A549 (cell line): ENCODE measurements at regions not wholly inside any gene's neighbourhood (a gene's known extent, or its start where the extent isn't known, plus 50 kb on each side); places are given as distances from the start of the nearest gene placed in this dataset.

Experiments used
- ATAC-seq, 2 experiments: fragments of 200-7000 bp in 1 of 2; fragments of >200 bp in 1 of 2; cut with Nextera tagmentation in 1 of 2; cut with Tn5 transposase in 1 of 2; 3 replicates each; pipeline versions ENCODE4 v1.8.0 to v1.9.1; 2018 to 2020; ENCODE audit warnings: mild to moderate bottlenecking in 1 of 2, moderate library complexity in 1 of 2
- CTCF ChIA-PET: fragments of 300-600 bp; sonication (Branson Sonifier 250); formaldehyde crosslinking; extraction: SDS; loops from one replicate; lab custom pipeline; 2021; ENCODE audit warnings: antibody characterized with exemption, inconsistent platforms; lab: Yijun Ruan, JAX
- POLR2A ChIA-PET: fragments of 350-600 bp; formaldehyde crosslinking; extraction: SDS; loops from one replicate; lab custom pipeline; 2021; ENCODE audit warnings: antibody characterized with exemption, inconsistent platforms; lab: Yijun Ruan, JAX
- DNase-seq, 2 experiments: peaks; one replicate each; pipeline versions ENCODE4 v3.0.0 to v3.0.0-alpha.2; 2011 to 2016; ENCODE audit warnings: low read depth in 1 of 2, low spot score in 1 of 2
- FAIRE-seq: peaks from 2 replicates; lab custom pipeline; 2011; peaks lifted over from hg19 to GRCh38; lab: Jason Lieb, UNC
- H3K27ac ChIP-seq, 2 experiments: fragments of >200 bp; sonication (Bioruptor Twin); formaldehyde crosslinking; 3 replicates each; pipeline ENCODE4 v1.5.1; 2016 to 2017
- H3K4me1 ChIP-seq: fragments of >200 bp; sonication (Bioruptor Twin); formaldehyde crosslinking; 3 replicates; pipeline ENCODE4 v1.6.1; 2016
- H3K4me2 ChIP-seq: fragments of >200 bp; sonication (Bioruptor Twin); formaldehyde crosslinking; 3 replicates; pipeline ENCODE4 v1.6.1; 2016
- H3K4me3 ChIP-seq: fragments of >200 bp; sonication (Bioruptor Twin); formaldehyde crosslinking; 3 replicates; pipeline ENCODE4 v1.5.1; 2016
- H3K9me3 ChIP-seq: fragments of >200 bp; sonication (Bioruptor Twin); formaldehyde crosslinking; 3 replicates; pipeline ENCODE4 v1.6.1; 2016
- CBX2 ChIP-seq: fragments of 200-600 bp; sonication (generic); IDR thresholded peaks from 2 replicates; pipeline ENCODE4 v1.6.1; 2016; ENCODE audit warnings: low read depth, mild to moderate bottlenecking, borderline replicate concordance
- CEBPB ChIP-seq, 2 experiments: fragments of >200 bp in 1 of 2; sonication (Bioruptor Twin) in 1 of 2; formaldehyde crosslinking in 1 of 2; IDR thresholded peaks; 2 replicates each; pipeline ENCODE4 v1.6.1; 2012 to 2016
- EHF ChIP-seq: fragments of 250-450 bp; sonication (Bioruptor Pico); IDR thresholded peaks from 2 replicates; pipeline ENCODE4 v1.5.0; 2020; ENCODE audit warnings: mild to moderate bottlenecking
- EHMT2 ChIP-seq: fragments of 200-600 bp; sonication (generic); IDR thresholded peaks from 2 replicates; pipeline ENCODE4 v1.6.1; 2016; ENCODE audit warnings: antibody characterized with exemption, low read depth, mild to moderate bottlenecking, moderate library complexity
- FOSB ChIP-seq: fragments of 250-450 bp; sonication (Bioruptor Pico); IDR thresholded peaks from 2 replicates; pipeline ENCODE4 v1.5.0; 2020; ENCODE audit warnings: mild to moderate bottlenecking, moderate library complexity
- FOSL2 ChIP-seq, 2 experiments: fragments of 450-650 bp in 1 of 2; fragments of >200 bp in 1 of 2; sonication (Bioruptor Twin) in 1 of 2; formaldehyde crosslinking; IDR thresholded peaks; 2 replicates each; pipeline versions ENCODE4 v1.5.0 to v1.6.1; 2016 to 2020; ENCODE audit warnings: mild to moderate bottlenecking in 1 of 2, moderate library complexity in 1 of 2
- GATA3 ChIP-seq: IDR thresholded peaks from 2 replicates; pipeline ENCODE4 v1.6.1; 2012; ENCODE audit warnings: borderline replicate concordance
- HDAC2 ChIP-seq: fragments of 200-600 bp; sonication (generic); IDR thresholded peaks from 2 replicates; pipeline ENCODE4 v1.6.1; 2016
- HOXA7 ChIP-seq: fragments of 250-450 bp; sonication (Bioruptor Pico); IDR thresholded peaks from 2 replicates; pipeline ENCODE4 v1.5.0; 2020; ENCODE audit warnings: mild to moderate bottlenecking, moderate library complexity
- HOXB5 ChIP-seq: fragments of 250-450 bp; sonication (Bioruptor Pico); IDR thresholded peaks from 2 replicates; pipeline ENCODE4 v1.5.0; 2020; ENCODE audit warnings: mild to moderate bottlenecking, moderate library complexity
- JUN ChIP-seq, 2 experiments: fragments of >200 bp; sonication (Bioruptor Twin); formaldehyde crosslinking; IDR thresholded peaks; 2 replicates in 1 of 2; 3 replicates in 1 of 2; pipeline ENCODE4 v1.6.1; 2016 to 2017
- KDM1A ChIP-seq: fragments of 200-600 bp; sonication (generic); IDR thresholded peaks from 2 replicates; pipeline ENCODE4 v1.6.1; 2016; ENCODE audit warnings: low read depth, mild to moderate bottlenecking
- NPAS2 ChIP-seq: fragments of 250-450 bp; sonication (Bioruptor Pico); IDR thresholded peaks from 2 replicates; pipeline ENCODE4 v1.8.0; 2022; ENCODE audit warnings: mild to moderate bottlenecking, moderate library complexity, borderline replicate concordance
- PHF8 ChIP-seq: fragments of 200-600 bp; sonication (generic); IDR thresholded peaks from 2 replicates; pipeline ENCODE4 v1.6.1; 2016; ENCODE audit warnings: low read depth, mild to moderate bottlenecking, antibody characterized with exemption, moderate library complexity, borderline replicate concordance
- RCOR1 ChIP-seq: fragments of 150-350 bp; IDR thresholded peaks from 2 replicates; pipeline ENCODE4 v1.6.1; 2014; ENCODE audit warnings: antibody characterized with exemption, low read length, low read depth
- ZNF302 ChIP-seq: fragments of 250-450 bp; sonication (Bioruptor Pico); IDR thresholded peaks from 2 replicates; pipeline ENCODE4 v1.9.0; 2021; ENCODE audit warnings: inconsistent platforms, mild to moderate bottlenecking, moderate library complexity
- WGBS: methylation state at CpG from one replicate; pipeline ENCODE4 v1.1.6; 2017; ENCODE audit errors: missing lambda C conversion rate; 5-methylcytosine and 5-hydroxymethylcytosine counted together
- TF ChIP-seq, protein P1 (sequence below): fragments of 450-650 bp; IDR thresholded peaks from 2 replicates; pipeline ENCODE4 v1.6.1; 2014; ENCODE audit warnings: antibody characterized with exemption
- TF ChIP-seq, protein P2 (sequence below): fragments of 250-450 bp; sonication (Bioruptor Pico); IDR thresholded peaks from 2 replicates; pipeline ENCODE4 v1.5.0; 2021; ENCODE audit warnings: mild to moderate bottlenecking, moderate library complexity, borderline replicate concordance

DNA sequence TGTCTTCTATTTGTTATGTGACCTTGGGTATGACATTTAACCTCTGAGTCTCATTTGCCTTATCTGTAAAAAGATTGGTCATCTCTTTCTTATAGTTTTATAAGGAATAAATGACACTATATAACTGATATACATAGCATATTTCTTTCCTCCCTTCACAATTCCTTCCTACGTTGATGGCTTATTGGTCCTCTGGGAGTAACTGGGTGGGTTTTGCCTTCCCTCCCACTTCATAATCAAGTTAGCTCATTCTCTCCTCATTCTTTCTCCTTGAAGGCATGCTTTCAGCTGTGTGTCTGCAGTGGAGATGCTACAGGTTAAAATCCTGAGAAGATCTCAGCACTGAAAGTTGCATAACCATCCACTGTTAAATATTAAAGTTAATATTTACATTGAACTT lies 382.4 kb downstream of the TMEM38B start (continued):
- no peak for TF ChIP-seq RCOR1

DNA sequence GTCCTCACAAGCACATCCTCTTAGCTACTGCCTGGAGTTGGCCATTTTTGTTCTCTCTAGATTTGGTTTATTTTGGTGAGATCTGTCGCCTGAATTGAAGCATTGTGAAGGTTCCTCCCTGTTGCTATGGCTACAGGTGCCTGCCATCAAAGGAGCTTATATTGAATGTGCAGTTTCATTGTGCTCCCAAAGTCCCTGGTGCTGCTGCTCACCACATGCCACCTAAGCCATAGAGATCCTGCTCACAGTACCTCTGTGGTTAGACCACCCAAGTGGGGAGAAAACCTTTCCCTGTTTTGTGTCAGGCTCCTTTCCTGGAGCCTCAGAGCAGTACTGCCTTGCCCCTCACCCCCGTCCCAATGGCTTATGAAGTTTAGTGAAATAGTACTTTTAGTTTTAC lies 383.4 kb downstream of the TMEM38B start:
- DNase-seq (no peak), FAIRE-seq (no peak), ATAC-seq (no peak)
- no peak for TF ChIP-seq GATA3
- TF ChIP-seq NPAS2, result no peak
- no peak for TF ChIP-seq HDAC2
- TF ChIP-seq, protein P1, sequence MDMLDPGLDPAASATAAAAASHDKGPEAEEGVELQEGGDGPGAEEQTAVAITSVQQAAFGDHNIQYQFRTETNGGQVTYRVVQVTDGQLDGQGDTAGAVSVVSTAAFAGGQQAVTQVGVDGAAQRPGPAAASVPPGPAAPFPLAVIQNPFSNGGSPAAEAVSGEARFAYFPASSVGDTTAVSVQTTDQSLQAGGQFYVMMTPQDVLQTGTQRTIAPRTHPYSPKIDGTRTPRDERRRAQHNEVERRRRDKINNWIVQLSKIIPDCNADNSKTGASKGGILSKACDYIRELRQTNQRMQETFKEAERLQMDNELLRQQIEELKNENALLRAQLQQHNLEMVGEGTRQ, result no peak
- TF ChIP-seq FOSL2 (IDR thresholded peaks at IDR 0.05), result no peak
- TF ChIP-seq FOSL2 (CRISPR knock-in tag; IDR thresholded peaks at IDR 0.05), result no peak
- TF ChIP-seq JUN (IDR thresholded peaks at IDR 0.05), result no peak
- no peak for TF ChIP-seq FOSB
- TF ChIP-seq, protein P2, sequence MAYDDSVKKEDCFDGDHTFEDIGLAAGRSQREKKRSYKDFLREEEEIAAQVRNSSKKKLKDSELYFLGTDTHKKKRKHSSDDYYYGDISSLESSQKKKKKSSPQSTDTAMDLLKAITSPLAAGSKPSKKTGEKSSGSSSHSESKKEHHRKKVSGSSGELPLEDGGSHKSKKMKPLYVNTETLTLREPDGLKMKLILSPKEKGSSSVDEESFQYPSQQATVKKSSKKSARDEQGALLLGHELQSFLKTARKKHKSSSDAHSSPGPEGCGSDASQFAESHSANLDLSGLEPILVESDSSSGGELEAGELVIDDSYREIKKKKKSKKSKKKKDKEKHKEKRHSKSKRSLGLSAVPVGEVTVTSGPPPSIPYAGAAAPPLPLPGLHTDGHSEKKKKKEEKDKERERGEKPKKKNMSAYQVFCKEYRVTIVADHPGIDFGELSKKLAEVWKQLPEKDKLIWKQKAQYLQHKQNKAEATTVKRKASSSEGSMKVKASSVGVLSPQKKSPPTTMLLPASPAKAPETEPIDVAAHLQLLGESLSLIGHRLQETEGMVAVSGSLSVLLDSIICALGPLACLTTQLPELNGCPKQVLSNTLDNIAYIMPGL (CRISPR knock-in tag), result no peak
- TF ChIP-seq EHMT2, result no peak
- TF ChIP-seq PHF8, result no peak
- TF ChIP-seq RCOR1, result no peak
- TF ChIP-seq HOXA7 (CRISPR knock-in tag), result no peak
- no peaks in the 10 kb centered on the region for H3K4me1 ChIP-seq
- no peak overlapping the region for H3K4me2 ChIP-seq
- no peaks in the 10 kb centered on the region for H3K9me3 ChIP-seq
- POLR2A ChIA-PET, result no interaction called here
- WGBS, result 3% methylated on average over 2 of the region's 2 CpGs
- no peak overlapping the region for H3K27ac ChIP-seq
- H3K4me3 ChIP-seq, result no peak overlapping the region
- CTCF ChIA-PET, result no interaction called here

DNA sequence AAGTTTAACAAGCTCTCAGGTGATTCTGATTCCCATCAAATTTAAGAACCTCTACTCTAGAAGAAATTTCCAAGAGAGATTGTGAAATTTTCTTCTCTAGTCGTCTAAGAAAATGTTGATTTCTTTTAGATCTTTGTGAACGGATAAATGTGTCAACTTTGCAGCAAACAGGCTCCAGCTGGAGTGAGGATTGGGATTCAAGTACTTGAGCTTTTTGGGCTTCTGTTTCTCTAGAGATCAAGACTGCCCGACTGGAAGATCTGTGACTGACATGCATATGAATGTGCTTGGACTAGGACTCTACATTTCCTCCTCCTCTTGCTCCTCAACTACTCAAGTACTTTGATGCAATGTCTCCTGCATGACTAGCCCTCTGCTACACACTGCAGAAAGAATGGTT lies 388.3 kb downstream of the TMEM38B start:
- ChIA-PET POLR2A (no interaction called here), CTCF (interaction anchor here (1.1 kb wide), 1 partner anchor 9 kb away, joined by 3 read pairs; no protein-coding TSS in a partner anchor)
- Histone ChIP-seq H3K9me3 (no peaks in the 10 kb centered on the region), H3K4me2 (no peak overlapping the region), H3K4me3 (no peak overlapping the region), H3K4me1 (no peaks in the 10 kb centered on the region), H3K27ac (no peak overlapping the region)
- 4% methylated on average over 3 of the region's 3 CpGs for WGBS
- ATAC-seq, result no peak
- no peak for TF ChIP-seq ZNF302 (CRISPR knock-in tag)
- no peak for TF ChIP-seq GATA3
- no peak for TF ChIP-seq CEBPB (IDR thresholded peaks at IDR 0.05)
- no peak for TF ChIP-seq HOXB5 (CRISPR knock-in tag)
- no peak for FAIRE-seq
- no peak for DNase-seq

DNA sequence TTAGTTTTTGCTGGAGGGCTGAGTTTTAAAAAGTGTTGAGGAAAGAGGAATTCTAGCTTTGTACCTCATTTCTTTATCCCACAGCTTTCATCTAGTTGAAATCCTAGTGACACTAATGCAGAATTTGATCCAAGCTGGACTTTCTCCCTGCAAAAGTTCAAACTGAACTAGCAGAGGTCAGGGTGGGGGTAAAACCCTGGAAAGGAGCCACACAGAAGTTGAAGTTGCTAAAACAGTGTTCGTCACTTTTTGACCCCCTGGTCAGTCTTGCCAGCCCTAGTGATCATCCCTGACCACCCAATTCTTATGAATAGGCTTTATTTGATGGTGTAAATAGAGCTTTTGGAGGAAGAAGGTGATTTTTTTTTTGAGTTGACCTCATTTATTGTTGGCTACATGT lies 390.4 kb downstream of the TMEM38B start:
- CTCF ChIA-PET, result no interaction called here
- H3K9me3 ChIP-seq, result no peaks in the 10 kb centered on the region
- no peak for ATAC-seq
- TF ChIP-seq EHF (CRISPR knock-in tag) (no peak), CBX2 (no peak), KDM1A (no peak), PHF8 (no peak), HOXA7 (CRISPR knock-in tag) (no peak)
- TF ChIP-seq, all 56 proteins: peak for 0
- no peaks in the 10 kb centered on the region for H3K4me1 ChIP-seq
- 0% methylated on average over 1 of the region's 1 CpG for WGBS
- no peak for DNase-seq
- FAIRE-seq, result no peak
- no peak overlapping the region for H3K27ac ChIP-seq
- no peak overlapping the region for H3K4me3 ChIP-seq
- H3K4me2 ChIP-seq, result no peak overlapping the region
- POLR2A ChIA-PET, result no interaction called here
